GM23338 (cell line): ENCODE measurements at regions not wholly inside any gene's neighbourhood (a gene's known extent, or its start where the extent isn't known, plus 50 kb on each side); places are given as distances from the start of the nearest gene placed in this dataset.

ENCODE experiments used
- ATAC-seq: fragments of 200-7000 bp; cut with Tn5 transposase; 3 replicates; pipeline ENCODE4 v1.9.1; 2020
- DNase-seq: peaks from one replicate; pipeline ENCODE4 v3.0.0-alpha.2; 2015; ENCODE audit warnings: low spot score
- H2AFZ ChIP-seq: fragments of 200-600 bp; sonication (generic); 2 replicates; pipeline ENCODE4 v1.8.0; 2016; ENCODE audit warnings: antibody characterized with exemption, mild to moderate bottlenecking, moderate library complexity
- H3F3A ChIP-seq: fragments of 200-600 bp; sonication (generic); replicated peaks from 2 replicates; pipeline ENCODE4 v1.8.0; 2017; ENCODE audit warnings: antibody characterized with exemption, mixed run types, low read depth
- H3K27ac ChIP-seq: fragments of 200-600 bp; sonication (generic); 2 replicates; pipeline ENCODE4 v1.6.1; 2016; ENCODE audit warnings: low read depth
- H3K27me3 ChIP-seq: fragments of 200-600 bp; sonication (generic); 2 replicates; pipeline ENCODE4 v1.8.0; 2016; ENCODE audit warnings: mild to moderate bottlenecking, mixed run types, moderate library complexity; ENCODE audit not compliant: insufficient read depth
- H3K36me3 ChIP-seq: fragments of 200-600 bp; sonication (generic); 2 replicates; pipeline ENCODE4 v1.8.0; 2016; ENCODE audit warnings: mild to moderate bottlenecking; ENCODE audit not compliant: insufficient read depth
- H3K4me1 ChIP-seq: fragments of 200-600 bp; sonication (generic); 2 replicates; pipeline ENCODE4 v1.8.0; 2016; ENCODE audit warnings: mild to moderate bottlenecking, moderate library complexity; ENCODE audit not compliant: insufficient read depth
- H3K4me2 ChIP-seq: fragments of 200-600 bp; sonication (generic); 2 replicates; pipeline ENCODE4 v1.7.1; 2017; ENCODE audit warnings: mixed run types
- H3K4me3 ChIP-seq: fragments of 200-600 bp; sonication (generic); 2 replicates; pipeline ENCODE4 v1.6.1; 2016; ENCODE audit warnings: mixed run types
- H3K79me2 ChIP-seq: fragments of 200-600 bp; sonication (generic); replicated peaks from 2 replicates; pipeline ENCODE4 v1.8.0; 2017; ENCODE audit warnings: mild to moderate bottlenecking; ENCODE audit not compliant: insufficient read depth
- H3K9me2 ChIP-seq: fragments of 200-600 bp; sonication (generic); 2 replicates; pipeline ENCODE4 v1.8.0; 2017; ENCODE audit not compliant: insufficient read depth
- H4K20me1 ChIP-seq: fragments of 200-600 bp; sonication (generic); replicated peaks from 2 replicates; pipeline ENCODE4 v1.8.0; 2017; ENCODE audit warnings: mild to moderate bottlenecking; ENCODE audit not compliant: insufficient read depth
- H3K27ac Mint-ChIP-seq: 2 replicates; pipeline ENCODE4 v1.8.0; 2020; ENCODE audit warnings: inconsistent platforms, mild to moderate bottlenecking, moderate library complexity, mixed read lengths
- H3K27me3 Mint-ChIP-seq: 3 replicates; pipeline ENCODE4 v1.8.0; 2022; ENCODE audit warnings: low read depth, mild to moderate bottlenecking, moderate library complexity, mixed read lengths, inconsistent platforms; ENCODE audit not compliant: insufficient read depth, poor library complexity
- H3K36me3 Mint-ChIP-seq: 3 replicates; pipeline ENCODE4 v1.8.0; 2021; ENCODE audit warnings: low read depth, mild to moderate bottlenecking, inconsistent platforms, moderate library complexity, mixed read lengths
- H3K4me1 Mint-ChIP-seq: 3 replicates; pipeline ENCODE4 v1.8.0; 2020; ENCODE audit warnings: mild to moderate bottlenecking, inconsistent platforms, mixed read lengths
- H3K4me3 Mint-ChIP-seq: 3 replicates; pipeline ENCODE4 v1.8.0; 2021; ENCODE audit warnings: moderate library complexity, mild to moderate bottlenecking, inconsistent platforms, mixed read lengths
- H3K9me3 Mint-ChIP-seq: 3 replicates; pipeline ENCODE4 v1.8.0; 2020; ENCODE audit warnings: moderate library complexity, mild to moderate bottlenecking, inconsistent platforms, mixed read lengths
- CREB1 ChIP-seq: fragments of 250-450 bp; sonication (Bioruptor Pico); IDR thresholded peaks from 2 replicates; pipeline ENCODE4 v1.5.0; 2020; ENCODE audit warnings: low read depth, mild to moderate bottlenecking, moderate library complexity
- CTCF ChIP-seq, 2 experiments: fragments of 200-600 bp in 1 of 2; sonication (generic) in 1 of 2; conservative IDR thresholded peaks; 2 replicates each; pipeline versions ENCODE4 v1.5.1 to v1.6.1; 2016 to 2017; ENCODE audit warnings: antibody characterized with exemption in 2 of 2, low read depth in 2 of 2, mild to moderate bottlenecking in 2 of 2, moderate library complexity in 1 of 2
- EZH2 ChIP-seq: fragments of 200-600 bp; sonication (generic); IDR thresholded peaks from one replicate; pipeline ENCODE4 v1.8.0; 2017; ENCODE audit warnings: antibody characterized with exemption, mild to moderate bottlenecking, low read depth; ENCODE audit not compliant: unreplicated experiment
- EZH2phosphoT487 ChIP-seq: fragments of 200-600 bp; sonication (generic); IDR thresholded peaks from one replicate; pipeline ENCODE4 v1.8.1; 2018; ENCODE audit warnings: antibody characterized with exemption; ENCODE audit not compliant: unreplicated experiment
- JUNB ChIP-seq: IDR thresholded peaks from one replicate; pipeline ENCODE4 v1.6.1; 2016; ENCODE audit warnings: antibody characterized with exemption; ENCODE audit not compliant: unreplicated experiment
- NANOG ChIP-seq: IDR thresholded peaks from 2 replicates; pipeline ENCODE4 v1.6.1; 2016; ENCODE audit warnings: antibody characterized with exemption, borderline replicate concordance
- POLR2AphosphoS5 ChIP-seq: IDR thresholded peaks from 2 replicates; pipeline ENCODE4 v1.6.1; 2016; ENCODE audit warnings: antibody characterized with exemption, low read depth
- STAT1 ChIP-seq: IDR thresholded peaks from one replicate; pipeline ENCODE4 v1.6.1; 2016; ENCODE audit warnings: antibody characterized with exemption; ENCODE audit not compliant: unreplicated experiment
- ZNF114 ChIP-seq: fragments of 250-450 bp; sonication (Bioruptor Pico); IDR thresholded peaks from 2 replicates; pipeline ENCODE4 v1.5.0; 2020; ENCODE audit warnings: mild to moderate bottlenecking, moderate library complexity
- ZNF331 ChIP-seq: fragments of 250-450 bp; sonication (Bioruptor Pico); IDR thresholded peaks from 2 replicates; pipeline ENCODE4 v1.5.0; 2020; ENCODE audit warnings: low read depth, mild to moderate bottlenecking, moderate library complexity
- TF ChIP-seq, protein P1 (sequence below): IDR thresholded peaks from one replicate; pipeline ENCODE4 v1.6.1; 2018; ENCODE audit warnings: antibody characterized with exemption; ENCODE audit not compliant: unreplicated experiment
- TF ChIP-seq, protein P2 (sequence below): fragments of 250-450 bp; sonication (Bioruptor Pico); IDR thresholded peaks from 2 replicates; pipeline ENCODE4 v1.5.0; 2020; ENCODE audit warnings: mild to moderate bottlenecking, moderate library complexity
- TF ChIP-seq, protein P3 (sequence below): IDR thresholded peaks from 2 replicates; pipeline ENCODE4 v1.6.1; 2016; ENCODE audit warnings: antibody characterized with exemption

DNA sequence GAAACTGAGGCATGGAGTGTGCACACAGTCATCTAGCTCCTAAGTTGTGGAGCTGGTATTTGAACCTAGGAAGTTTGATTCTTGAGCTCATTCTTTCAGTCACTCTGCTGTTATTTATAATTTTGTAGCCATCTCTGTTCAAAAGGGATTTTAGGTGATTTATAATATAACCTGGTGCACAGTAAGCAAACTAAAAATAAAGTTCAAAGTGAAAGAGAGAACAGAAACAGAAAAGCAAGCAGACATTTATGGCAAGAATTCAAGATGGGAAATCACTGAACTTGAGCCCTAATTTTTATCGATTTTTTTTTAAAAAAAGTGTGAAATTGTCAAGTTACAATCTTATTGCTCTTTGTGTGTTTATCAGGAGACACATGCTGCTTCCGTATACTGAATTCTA is 71.4 kb upstream of the SLC7A14 start:
- H3K9me3 Mint-ChIP-seq: no peaks in the 10 kb centered on the region
- no peak overlapping the region for H3K27ac Mint-ChIP-seq
- no peak overlapping the region for H3K4me3 Mint-ChIP-seq
- Histone ChIP-seq H3F3A (no peaks in the 10 kb centered on the region), H3K36me3 (no peaks in the 10 kb centered on the region), H2AFZ (no peak overlapping the region), H4K20me1 (no peaks in the 10 kb centered on the region), H3K79me2 (no peaks in the 10 kb centered on the region), H3K4me1 (no peaks in the 10 kb centered on the region), H3K4me3 (no peak overlapping the region), H3K27ac (no peak overlapping the region), H3K9me2 (0 out of 2 replicates have a peak, but pooled peaks cover 19% of the 10 kb centered on the region), H3K4me2 (no peak overlapping the region), H3K27me3 (no peaks in the 10 kb centered on the region)
- ATAC-seq (no peak), DNase-seq (no peak)
- TF ChIP-seq CTCF (conservative IDR thresholded peaks at IDR 0.05; ENCODE audit: low read depth in 2 of 2) (no peak), STAT1 (no peak), ZNF114 (CRISPR knock-in tag) (no peak), EZH2phosphoT487 (no peak), ZNF331 (CRISPR knock-in tag) (no peak), NANOG (no peak), CREB1 (CRISPR knock-in tag) (no peak), POLR2AphosphoS5 (no peak), JUNB (no peak), EZH2 (no peak)
- TF ChIP-seq, protein P1, sequence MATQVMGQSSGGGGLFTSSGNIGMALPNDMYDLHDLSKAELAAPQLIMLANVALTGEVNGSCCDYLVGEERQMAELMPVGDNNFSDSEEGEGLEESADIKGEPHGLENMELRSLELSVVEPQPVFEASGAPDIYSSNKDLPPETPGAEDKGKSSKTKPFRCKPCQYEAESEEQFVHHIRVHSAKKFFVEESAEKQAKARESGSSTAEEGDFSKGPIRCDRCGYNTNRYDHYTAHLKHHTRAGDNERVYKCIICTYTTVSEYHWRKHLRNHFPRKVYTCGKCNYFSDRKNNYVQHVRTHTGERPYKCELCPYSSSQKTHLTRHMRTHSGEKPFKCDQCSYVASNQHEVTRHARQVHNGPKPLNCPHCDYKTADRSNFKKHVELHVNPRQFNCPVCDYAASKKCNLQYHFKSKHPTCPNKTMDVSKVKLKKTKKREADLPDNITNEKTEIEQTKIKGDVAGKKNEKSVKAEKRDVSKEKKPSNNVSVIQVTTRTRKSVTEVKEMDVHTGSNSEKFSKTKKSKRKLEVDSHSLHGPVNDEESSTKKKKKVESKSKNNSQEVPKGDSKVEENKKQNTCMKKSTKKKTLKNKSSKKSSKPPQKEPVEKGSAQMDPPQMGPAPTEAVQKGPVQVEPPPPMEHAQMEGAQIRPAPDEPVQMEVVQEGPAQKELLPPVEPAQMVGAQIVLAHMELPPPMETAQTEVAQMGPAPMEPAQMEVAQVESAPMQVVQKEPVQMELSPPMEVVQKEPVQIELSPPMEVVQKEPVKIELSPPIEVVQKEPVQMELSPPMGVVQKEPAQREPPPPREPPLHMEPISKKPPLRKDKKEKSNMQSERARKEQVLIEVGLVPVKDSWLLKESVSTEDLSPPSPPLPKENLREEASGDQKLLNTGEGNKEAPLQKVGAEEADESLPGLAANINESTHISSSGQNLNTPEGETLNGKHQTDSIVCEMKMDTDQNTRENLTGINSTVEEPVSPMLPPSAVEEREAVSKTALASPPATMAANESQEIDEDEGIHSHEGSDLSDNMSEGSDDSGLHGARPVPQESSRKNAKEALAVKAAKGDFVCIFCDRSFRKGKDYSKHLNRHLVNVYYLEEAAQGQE: no peak
- TF ChIP-seq, protein P2, sequence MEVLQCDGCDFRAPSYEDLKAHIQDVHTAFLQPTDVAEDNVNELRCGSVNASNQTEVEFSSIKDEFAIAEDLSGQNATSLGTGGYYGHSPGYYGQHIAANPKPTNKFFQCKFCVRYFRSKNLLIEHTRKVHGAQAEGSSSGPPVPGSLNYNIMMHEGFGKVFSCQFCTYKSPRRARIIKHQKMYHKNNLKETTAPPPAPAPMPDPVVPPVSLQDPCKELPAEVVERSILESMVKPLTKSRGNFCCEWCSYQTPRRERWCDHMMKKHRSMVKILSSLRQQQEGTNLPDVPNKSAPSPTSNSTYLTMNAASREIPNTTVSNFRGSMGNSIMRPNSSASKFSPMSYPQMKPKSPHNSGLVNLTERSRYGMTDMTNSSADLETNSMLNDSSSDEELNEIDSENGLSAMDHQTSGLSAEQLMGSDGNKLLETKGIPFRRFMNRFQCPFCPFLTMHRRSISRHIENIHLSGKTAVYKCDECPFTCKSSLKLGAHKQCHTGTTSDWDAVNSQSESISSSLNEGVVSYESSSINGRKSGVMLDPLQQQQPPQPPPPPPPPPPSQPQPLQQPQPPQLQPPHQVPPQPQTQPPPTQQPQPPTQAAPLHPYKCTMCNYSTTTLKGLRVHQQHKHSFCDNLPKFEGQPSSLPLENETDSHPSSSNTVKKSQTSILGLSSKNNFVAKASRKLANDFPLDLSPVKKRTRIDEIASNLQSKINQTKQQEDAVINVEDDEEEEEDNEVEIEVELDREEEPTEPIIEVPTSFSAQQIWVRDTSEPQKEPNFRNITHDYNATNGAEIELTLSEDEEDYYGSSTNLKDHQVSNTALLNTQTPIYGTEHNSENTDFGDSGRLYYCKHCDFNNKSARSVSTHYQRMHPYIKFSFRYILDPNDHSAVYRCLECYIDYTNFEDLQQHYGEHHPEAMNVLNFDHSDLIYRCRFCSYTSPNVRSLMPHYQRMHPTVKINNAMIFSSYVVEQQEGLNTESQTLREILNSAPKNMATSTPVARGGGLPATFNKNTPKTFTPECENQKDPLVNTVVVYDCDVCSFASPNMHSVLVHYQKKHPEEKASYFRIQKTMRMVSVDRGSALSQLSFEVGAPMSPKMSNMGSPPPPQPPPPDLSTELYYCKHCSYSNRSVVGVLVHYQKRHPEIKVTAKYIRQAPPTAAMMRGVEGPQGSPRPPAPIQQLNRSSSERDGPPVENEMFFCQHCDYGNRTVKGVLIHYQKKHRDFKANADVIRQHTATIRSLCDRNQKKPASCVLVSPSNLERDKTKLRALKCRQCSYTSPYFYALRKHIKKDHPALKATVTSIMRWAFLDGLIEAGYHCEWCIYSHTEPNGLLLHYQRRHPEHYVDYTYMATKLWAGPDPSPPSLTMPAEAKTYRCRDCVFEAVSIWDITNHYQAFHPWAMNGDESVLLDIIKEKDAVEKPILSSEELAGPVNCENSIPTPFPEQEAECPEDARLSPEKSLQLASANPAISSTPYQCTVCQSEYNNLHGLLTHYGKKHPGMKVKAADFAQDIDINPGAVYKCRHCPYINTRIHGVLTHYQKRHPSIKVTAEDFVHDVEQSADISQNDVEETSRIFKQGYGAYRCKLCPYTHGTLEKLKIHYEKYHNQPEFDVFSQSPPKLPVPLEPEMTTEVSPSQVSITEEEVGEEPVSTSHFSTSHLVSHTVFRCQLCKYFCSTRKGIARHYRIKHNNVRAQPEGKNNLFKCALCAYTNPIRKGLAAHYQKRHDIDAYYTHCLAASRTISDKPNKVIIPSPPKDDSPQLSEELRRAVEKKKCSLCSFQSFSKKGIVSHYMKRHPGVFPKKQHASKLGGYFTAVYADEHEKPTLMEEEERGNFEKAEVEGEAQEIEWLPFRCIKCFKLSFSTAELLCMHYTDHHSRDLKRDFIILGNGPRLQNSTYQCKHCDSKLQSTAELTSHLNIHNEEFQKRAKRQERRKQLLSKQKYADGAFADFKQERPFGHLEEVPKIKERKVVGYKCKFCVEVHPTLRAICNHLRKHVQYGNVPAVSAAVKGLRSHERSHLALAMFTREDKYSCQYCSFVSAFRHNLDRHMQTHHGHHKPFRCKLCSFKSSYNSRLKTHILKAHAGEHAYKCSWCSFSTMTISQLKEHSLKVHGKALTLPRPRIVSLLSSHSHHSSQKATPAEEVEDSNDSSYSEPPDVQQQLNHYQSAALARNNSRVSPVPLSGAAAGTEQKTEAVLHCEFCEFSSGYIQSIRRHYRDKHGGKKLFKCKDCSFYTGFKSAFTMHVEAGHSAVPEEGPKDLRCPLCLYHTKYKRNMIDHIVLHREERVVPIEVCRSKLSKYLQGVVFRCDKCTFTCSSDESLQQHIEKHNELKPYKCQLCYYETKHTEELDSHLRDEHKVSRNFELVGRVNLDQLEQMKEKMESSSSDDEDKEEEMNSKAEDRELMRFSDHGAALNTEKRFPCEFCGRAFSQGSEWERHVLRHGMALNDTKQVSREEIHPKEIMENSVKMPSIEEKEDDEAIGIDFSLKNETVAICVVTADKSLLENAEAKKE: no peak
- TF ChIP-seq, protein P3, sequence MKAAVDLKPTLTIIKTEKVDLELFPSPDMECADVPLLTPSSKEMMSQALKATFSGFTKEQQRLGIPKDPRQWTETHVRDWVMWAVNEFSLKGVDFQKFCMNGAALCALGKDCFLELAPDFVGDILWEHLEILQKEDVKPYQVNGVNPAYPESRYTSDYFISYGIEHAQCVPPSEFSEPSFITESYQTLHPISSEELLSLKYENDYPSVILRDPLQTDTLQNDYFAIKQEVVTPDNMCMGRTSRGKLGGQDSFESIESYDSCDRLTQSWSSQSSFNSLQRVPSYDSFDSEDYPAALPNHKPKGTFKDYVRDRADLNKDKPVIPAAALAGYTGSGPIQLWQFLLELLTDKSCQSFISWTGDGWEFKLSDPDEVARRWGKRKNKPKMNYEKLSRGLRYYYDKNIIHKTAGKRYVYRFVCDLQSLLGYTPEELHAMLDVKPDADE: no peak
- peaks cover 5% of the 10 kb centered on the region; the same call in 2 of the 3 replicates for H3K4me1 Mint-ChIP-seq
- no peaks in the 10 kb centered on the region for H3K36me3 Mint-ChIP-seq
- H3K27me3 Mint-ChIP-seq: no peaks in the 10 kb centered on the region
